ENCODE measurements at regions not wholly inside any gene's neighbourhood (a gene's known extent, or its start where the extent isn't known, plus 50 kb on each side); places are given as distances from the start of the nearest gene placed in this dataset.
"Not testable (repeated sequence)": the region's sequence is repeated elsewhere in the genome, so short reads cannot be mapped to it uniquely, and the experiment has no call there.

GRCh38 chr9:6103911-6104310, 88.5 kb upstream of the RANBP6 start:
- DNase-seq, result not testable (repeated sequence)

GRCh38 chr9:6102336-6102987, 87.0 kb upstream of the RANBP6 start:
- DNase-seq, result not testable (repeated sequence)

DNA sequence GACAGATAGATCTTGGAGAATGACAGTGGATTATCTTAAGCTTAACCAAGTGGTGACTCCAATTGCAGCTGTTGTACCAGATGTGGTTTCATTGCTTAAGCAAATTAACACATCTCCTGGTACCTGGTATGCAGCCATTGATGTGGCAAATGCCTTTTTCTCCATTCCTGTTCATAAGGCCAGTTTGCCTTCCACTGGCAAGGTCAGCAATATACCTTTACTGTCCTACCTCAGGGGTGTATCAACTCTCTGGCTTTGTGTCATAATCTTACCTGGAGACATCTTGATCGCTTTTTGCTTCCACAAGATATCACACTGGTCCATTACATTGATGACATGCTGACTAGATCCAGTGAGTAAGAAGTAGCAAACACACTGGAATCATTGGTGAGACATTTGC, 86.3 kb upstream of the RANBP6 start:
- not testable (repeated sequence) for DNase-seq

DNA sequence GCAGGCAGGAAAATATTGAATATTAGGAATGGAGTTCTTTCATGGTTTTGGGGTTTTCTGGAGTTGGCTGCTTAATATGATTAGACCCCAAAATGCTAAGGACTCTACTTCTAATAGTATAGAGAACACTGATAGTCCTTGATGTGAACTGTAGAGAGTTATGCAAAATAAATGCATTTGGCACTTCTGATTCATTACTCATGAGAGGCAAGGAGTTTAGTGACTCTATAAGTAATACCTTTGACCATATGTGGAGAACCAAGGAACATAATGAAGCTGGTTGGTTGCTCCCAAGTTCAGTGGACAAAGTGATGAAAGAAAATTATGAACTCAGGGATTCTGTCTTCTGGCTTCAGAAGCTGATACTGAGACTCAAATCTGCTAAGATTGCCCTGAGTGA, 83.9 kb upstream of the RANBP6 start:
- DNase-seq, result not testable (repeated sequence)

GRCh38 chr9:6098431-6098830, 83.0 kb upstream of the RANBP6 start:
- no peak for DNase-seq

DNA sequence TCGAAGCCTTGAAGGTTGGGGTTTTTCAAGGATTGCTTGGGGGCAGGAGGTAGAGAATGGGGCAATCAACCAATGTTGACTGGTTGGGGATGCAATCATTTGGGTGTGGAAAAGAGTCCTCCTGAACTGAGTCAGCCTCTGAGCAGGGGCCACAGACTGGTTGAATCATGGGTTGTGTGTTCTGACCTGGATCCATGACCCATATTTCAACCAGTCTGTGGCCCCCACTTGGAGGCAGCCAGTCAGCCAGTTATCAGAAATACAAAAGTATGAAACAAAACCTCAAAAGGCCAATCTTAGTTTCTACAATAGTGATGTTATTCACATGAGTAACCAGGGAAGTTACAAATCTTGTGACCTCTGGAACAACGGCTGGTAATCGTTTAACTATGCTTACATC, 81.4 kb upstream of the RANBP6 start:
- no peak for DNase-seq

- no peak for DNase-seq
Measured at GRCh38 chr9:6090277-6091210, 75.1 kb upstream of the RANBP6 start.

DNA sequence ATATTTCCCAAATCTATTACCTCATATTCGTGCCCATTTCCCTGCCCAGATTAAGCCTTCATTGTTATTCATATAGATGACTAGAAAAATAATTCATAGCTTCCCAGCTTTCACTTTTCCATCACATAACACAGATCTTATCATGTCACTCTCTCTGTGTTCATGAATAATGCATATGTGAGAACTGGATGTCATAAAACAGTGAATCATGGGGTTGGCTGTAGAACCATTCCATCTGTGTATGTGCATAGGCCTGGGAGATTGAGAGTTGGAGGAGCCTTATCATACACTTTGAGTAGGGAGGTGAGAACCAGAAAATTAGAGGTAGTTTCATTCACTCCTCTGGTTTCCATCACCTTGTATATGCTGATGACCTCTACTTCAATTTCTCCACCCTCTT, 73.9 kb upstream of the RANBP6 start:
- DNase-seq, result no peak

DNA sequence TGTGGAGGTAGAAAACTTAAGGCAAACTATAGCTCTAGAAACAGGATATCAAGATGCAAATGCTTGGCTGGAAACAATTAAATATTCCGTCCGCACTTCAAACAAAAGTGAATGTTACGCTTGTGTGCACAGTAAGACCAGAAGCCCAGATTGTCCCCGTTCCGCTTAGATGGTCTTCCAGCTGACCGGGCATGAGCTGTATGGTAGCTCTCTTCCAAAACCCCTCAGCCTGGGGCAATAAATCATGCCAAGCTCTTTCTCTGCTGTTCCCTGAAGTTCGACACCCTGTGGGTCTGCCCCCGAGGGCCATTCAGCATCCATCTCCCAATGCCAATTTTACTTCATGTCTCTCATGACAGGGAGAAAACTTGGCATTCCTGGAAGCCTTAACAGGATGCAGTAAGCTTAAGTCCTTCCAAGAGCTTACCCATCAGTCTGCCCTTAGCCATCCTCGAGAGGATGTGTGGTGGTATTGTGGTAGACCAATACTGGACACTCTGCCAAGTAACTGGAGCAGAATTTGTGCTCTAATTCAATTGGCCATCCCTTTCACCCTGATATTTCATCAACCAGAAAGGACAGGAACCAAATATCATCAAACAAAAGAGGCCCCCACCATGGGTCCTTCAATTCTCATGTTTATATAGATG, 70.7 kb upstream of the RANBP6 start:
- DNase-seq, result no peak

GRCh38 chr9:6080154-6080716, 64.8 kb upstream of the RANBP6 start:
- DNase-seq, result peak; percentile 30 to 69

- no peak for DNase-seq
Measured at GRCh38 chr9:6079386-6079785, 64.0 kb upstream of the RANBP6 start.

GRCh38 chr9:6078382-6079105, 63.1 kb upstream of the RANBP6 start:
- DNase-seq, result no peak

DNA sequence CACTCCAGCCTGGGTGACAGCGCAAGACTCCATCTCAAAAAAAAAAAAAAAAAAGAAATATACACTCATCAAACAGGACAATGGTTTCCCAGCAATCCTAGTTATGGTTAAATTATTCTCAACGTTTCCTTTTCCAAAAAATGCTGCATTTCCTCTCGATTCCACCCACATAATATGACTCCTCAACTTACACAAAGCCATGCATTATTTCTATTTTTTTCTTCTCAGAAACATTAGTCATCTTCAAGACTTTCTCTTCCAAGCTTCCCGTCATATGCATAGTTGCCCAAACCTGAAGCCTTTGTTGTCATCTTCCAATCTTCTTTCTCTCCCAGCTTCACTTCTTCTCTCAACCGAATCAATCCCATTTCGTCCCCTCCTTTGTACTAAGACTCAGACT, 61.4 kb upstream of the RANBP6 start:
- DNase-seq, result no peak

DNA sequence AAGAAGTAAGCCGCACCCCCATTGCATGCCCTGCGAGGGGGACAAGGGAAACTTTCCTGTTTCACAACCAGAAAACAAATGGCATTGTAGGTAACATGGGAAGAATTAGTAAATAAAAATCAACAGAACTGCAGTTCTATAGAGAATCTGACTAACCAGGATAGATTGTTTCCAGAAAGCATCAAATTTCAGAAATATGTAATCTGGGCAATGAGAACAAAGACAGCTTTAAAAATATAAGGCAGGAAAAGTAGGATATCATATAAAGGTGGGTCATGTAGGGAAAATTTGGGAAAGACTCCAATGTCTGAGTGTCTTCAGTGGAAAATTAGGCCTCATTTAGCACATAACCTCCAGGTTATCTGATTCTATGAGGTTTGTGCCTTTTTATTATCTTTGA, 58.3 kb upstream of the RANBP6 start:
- no peak for DNase-seq

GRCh38 chr9:6072865-6073264, 57.4 kb upstream of the RANBP6 start:
- no peak for DNase-seq

- no peak for DNase-seq
Measured at GRCh38 chr9:6072453-6072852, 57.0 kb upstream of the RANBP6 start.

- no peak for DNase-seq
Measured at GRCh38 chr9:6068983-6069382, 53.6 kb upstream of the RANBP6 start.

- no peak for DNase-seq
Measured at GRCh38 chr9:6067426-6067825, 52.0 kb upstream of the RANBP6 start.

Measured in hippocampal formation (tissue), 2 donors.